HCT116 (cell line): ENCODE measurements at regions not wholly inside any gene's neighbourhood (a gene's known extent, or its start where the extent isn't known, plus 50 kb on each side); places are given as distances from the start of the nearest gene placed in this dataset.
"Not testable (repeated sequence)": the region's sequence is repeated elsewhere in the genome, so short reads cannot be mapped to it uniquely, and the experiment has no call there.

Experiments
- ATAC-seq: fragments of 200-7000 bp; cut with Tn5 transposase; 2 replicates; pipeline ENCODE4 v1.9.1; 2020; ENCODE audit warnings: mild to moderate bottlenecking, moderate library complexity
- BruUV-seq: library from RNA; stranded (reverse); fragments of 400-500 nt; replicated peaks from 2 replicates; lab custom pipeline; 2021; lab: Mats Ljungman, UMichigan
- CTCF ChIA-PET: fragments of 300-600 bp; sonication (Branson Sonifier 250); formaldehyde crosslinking; loops from one replicate; lab custom pipeline; 2021; ENCODE audit warnings: antibody characterized with exemption; lab: Charles Lee
- POLR2A ChIA-PET: fragments of 300-600, 350-600 bp; sonication (Branson Sonifier 250); formaldehyde crosslinking; loops from one replicate; lab custom pipeline; 2021; ENCODE audit warnings: antibody characterized with exemption; lab: Charles Lee
- RAD21 ChIA-PET, 2 experiments: fragments of 300-600 bp; sonication (Branson Sonifier 250); formaldehyde crosslinking; loops; one replicate each; lab custom pipeline; 2023; ENCODE audit warnings: low total read pairs in 2 of 2; ENCODE audit not compliant: uncharacterized antibody in 2 of 2, unreplicated experiment in 2 of 2, low non-redundant PET in 1 of 2; lab: Charles Lee
- DNase-seq: peaks from one replicate; pipeline ENCODE4 v3.0.0-alpha.2; 2010; ENCODE audit warnings: low read depth, low spot score
- H2AFZ ChIP-seq: fragments of 200-600 bp; shearing (Covaris generic), sonication (generic); 2 replicates; pipeline ENCODE4 v1.6.1; 2017; ENCODE audit warnings: low read depth, mixed run types, mixed read lengths, antibody characterized with exemption, low read length; ENCODE audit not compliant: poor library complexity, severe bottlenecking
- H3K27ac ChIP-seq: 2 replicates; pipeline ENCODE4 v1.5.1; 2012; ENCODE audit warnings: low read depth, low read length
- H3K27me3 ChIP-seq: fragments of 200-600 bp; sonication (generic); 2 replicates; pipeline ENCODE4 v1.6.1; 2016; ENCODE audit warnings: mixed run types, low read length, mixed read lengths; ENCODE audit not compliant: insufficient read depth
- H3K36me3 ChIP-seq, 2 experiments: fragments of 200-500 bp in 1 of 2; fragments of 200-600 bp in 1 of 2; sonication (Bioruptor generic) in 1 of 2; sonication (generic) in 1 of 2; 2 replicates each; pipeline versions ENCODE4 v1.5.1 to v1.6.1; 2014 to 2016; ENCODE audit warnings: low read length in 2 of 2, inconsistent platforms in 1 of 2, mixed read lengths in 1 of 2, mixed run types in 1 of 2; ENCODE audit not compliant: insufficient read depth in 2 of 2, control insufficient read depth in 1 of 2
- H3K4me1 ChIP-seq, 2 experiments: fragments of 200-600 bp in 1 of 2; sonication (generic) in 1 of 2; 2 replicates each; pipeline versions ENCODE4 v1.5.1 to v1.6.1; 2012 to 2017; ENCODE audit warnings: low read length in 2 of 2, inconsistent platforms in 1 of 2, mild to moderate bottlenecking in 1 of 2, mixed read lengths in 1 of 2, mixed run types in 1 of 2, moderate library complexity in 1 of 2; ENCODE audit not compliant: insufficient read depth in 2 of 2, control insufficient read depth in 1 of 2
- H3K4me2 ChIP-seq: fragments of 200-600 bp; sonication (generic); 2 replicates; pipeline ENCODE4 v1.6.1; 2017; ENCODE audit warnings: mixed run types, low read length, mixed read lengths
- H3K4me3 ChIP-seq, 2 experiments: fragments of 200-600 bp in 1 of 2; sonication (generic) in 1 of 2; replicated peaks in 1 of 2; 2 replicates each; pipeline ENCODE4 v1.5.1; 2011 to 2016; ENCODE audit warnings: low read length in 2 of 2, control low read depth in 1 of 2, low read depth in 1 of 2, mild to moderate bottlenecking in 1 of 2, mixed read lengths in 1 of 2, mixed run types in 1 of 2
- H3K79me2 ChIP-seq: fragments of 200-600 bp; sonication (generic); 2 replicates; pipeline ENCODE4 v1.6.1; 2017; ENCODE audit warnings: mild to moderate bottlenecking, mixed run types, low read length, moderate library complexity, mixed read lengths; ENCODE audit not compliant: insufficient read depth
- H3K9ac ChIP-seq: fragments of 200-600 bp; sonication (generic); 2 replicates; pipeline ENCODE4 v1.6.1; 2016; ENCODE audit warnings: low read length, mixed read lengths
- H3K9me2 ChIP-seq: fragments of 200-600 bp; sonication (generic), shearing (Covaris generic); 2 replicates; pipeline ENCODE4 v1.6.1; 2017; ENCODE audit warnings: mixed run types, mild to moderate bottlenecking, moderate library complexity; ENCODE audit not compliant: insufficient read depth
- H3K9me3 ChIP-seq, 2 experiments: fragments of 200-500 bp in 1 of 2; fragments of 200-600 bp in 1 of 2; sonication (Bioruptor generic) in 1 of 2; sonication (generic) in 1 of 2; 2 replicates each; pipeline ENCODE4 v1.6.1; 2014 to 2017; ENCODE audit warnings: low read length in 2 of 2, mixed read lengths in 2 of 2, inconsistent platforms in 1 of 2, low read depth in 1 of 2, mild to moderate bottlenecking in 1 of 2, mixed run types in 1 of 2, moderate library complexity in 1 of 2; ENCODE audit not compliant: control insufficient read depth in 1 of 2, insufficient read depth in 1 of 2
- H4K20me1 ChIP-seq: fragments of 200-600 bp; sonication (generic), shearing (Covaris generic); 2 replicates; pipeline ENCODE4 v1.6.1; 2017; ENCODE audit warnings: mixed run types, mild to moderate bottlenecking, moderate library complexity; ENCODE audit not compliant: insufficient read depth
- YY1 ChIP-seq: IDR thresholded peaks from 2 replicates; pipeline ENCODE4 v1.6.1; 2011; ENCODE audit warnings: low read length, low read depth, moderate library complexity, mild to moderate bottlenecking; ENCODE audit not compliant: insufficient replicate concordance; ENCODE audit errors: extremely low read depth
- intact Hi-C: fragments of 100-400 bp; cut with micrococcal nuclease; formaldehyde crosslinking; loops from 2 replicates; pipeline ENCODE4 v1.10.0; 2022

GRCh38 chr3:76537857-76538256 lies 502.0 kb upstream of the ROBO2 start:
- H3K4me3 ChIP-seq, H3K4me2 ChIP-seq, H3K27me3 ChIP-seq, H4K20me1 ChIP-seq, H3K9ac ChIP-seq, H3K79me2 ChIP-seq, intact Hi-C loops, BruUV-seq, ATAC-seq, POLR2A ChIA-PET, H3K9me2 ChIP-seq, DNase-seq, CTCF ChIA-PET, H3K27ac ChIP-seq, H3K36me3 ChIP-seq, H2AFZ ChIP-seq, RAD21 ChIA-PET, H3K4me1 ChIP-seq: not testable (repeated sequence)
- peaks cover 9 to 15% of the 10 kb centered on the region in 2 experiments; a peak in 2 of 4 replicates for H3K9me3 ChIP-seq

- Histone ChIP-seq H3K79me2 (no peaks in the 10 kb centered on the region), H3K9ac (no peak overlapping the region), H3K27ac (no peak overlapping the region), H3K27me3 (no peaks in the 10 kb centered on the region), H3K9me3 (peaks cover 9 to 14% of the 10 kb centered on the region in 2 experiments; a peak in 3 of 4 replicates), H3K9me2 (no peaks in the 10 kb centered on the region), H3K4me1 (no peaks in the 10 kb centered on the region), H2AFZ (no peak overlapping the region), H3K36me3 (no peaks in the 10 kb centered on the region), H4K20me1 (no peaks in the 10 kb centered on the region), H3K4me3 (no peak overlapping the region), H3K4me2 (no peak overlapping the region)
- ChIA-PET CTCF (no interaction called here), RAD21 (no interaction called here), POLR2A (no interaction called here)
- intact Hi-C loops = no loop called here
- BruUV-seq = no TSS peak
- TF ChIP-seq YY1 = no peak
- ATAC-seq = no peak
- no peak for DNase-seq
Measured at GRCh38 chr3:76547674-76548073, 492.2 kb upstream of the ROBO2 start.
